ENCODE measurements at regions not wholly inside any gene's neighbourhood (a gene's known extent, or its start where the extent isn't known, plus 50 kb on each side); places are given as distances from the start of the nearest gene placed in this dataset.

DNA sequence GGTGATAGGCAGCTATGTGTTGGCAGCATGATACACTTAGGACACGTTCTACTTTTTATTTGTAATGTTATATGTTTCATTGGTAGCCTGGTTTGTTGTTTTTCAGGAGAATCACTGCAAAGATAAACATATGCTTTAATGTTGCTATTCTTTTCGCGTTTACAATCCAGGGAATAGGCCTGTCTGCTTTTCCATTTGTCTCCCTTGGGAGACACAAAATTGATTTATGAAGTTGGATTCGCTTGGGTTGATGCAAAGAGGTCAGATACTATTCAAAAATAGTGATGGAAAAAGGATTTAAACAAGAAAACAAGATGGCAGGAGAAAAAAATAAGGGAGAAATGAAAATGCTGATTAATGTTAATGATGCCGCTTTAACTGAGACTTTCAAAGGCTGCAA lies 179.5 kb upstream of the SOX4 start:
- TF ChIP-seq CTCF (IDR thresholded peaks at IDR 0.05), result no peak
- ATAC-seq (ENCODE audit: insufficient number of reproducible peaks, low FRiP score, low read depth) (no peak), DNase-seq (ENCODE audit: low spot score) (no peak)
- no peaks in the 10 kb centered on the region for H3K4me1 ChIP-seq (ENCODE audit: control insufficient read depth in 1 of 2, low read depth in 2 of 2)
- H3K4me3 ChIP-seq, result no peak overlapping the region
- H3K27me3 ChIP-seq (replicated peaks; ENCODE audit: insufficient read depth), result no peaks in the 10 kb centered on the region
- H3K9me3 ChIP-seq, result no peaks in the 10 kb centered on the region
- H3K27ac ChIP-seq, result no peak overlapping the region
- no peaks in the 10 kb centered on the region for H3K36me3 ChIP-seq

DNA sequence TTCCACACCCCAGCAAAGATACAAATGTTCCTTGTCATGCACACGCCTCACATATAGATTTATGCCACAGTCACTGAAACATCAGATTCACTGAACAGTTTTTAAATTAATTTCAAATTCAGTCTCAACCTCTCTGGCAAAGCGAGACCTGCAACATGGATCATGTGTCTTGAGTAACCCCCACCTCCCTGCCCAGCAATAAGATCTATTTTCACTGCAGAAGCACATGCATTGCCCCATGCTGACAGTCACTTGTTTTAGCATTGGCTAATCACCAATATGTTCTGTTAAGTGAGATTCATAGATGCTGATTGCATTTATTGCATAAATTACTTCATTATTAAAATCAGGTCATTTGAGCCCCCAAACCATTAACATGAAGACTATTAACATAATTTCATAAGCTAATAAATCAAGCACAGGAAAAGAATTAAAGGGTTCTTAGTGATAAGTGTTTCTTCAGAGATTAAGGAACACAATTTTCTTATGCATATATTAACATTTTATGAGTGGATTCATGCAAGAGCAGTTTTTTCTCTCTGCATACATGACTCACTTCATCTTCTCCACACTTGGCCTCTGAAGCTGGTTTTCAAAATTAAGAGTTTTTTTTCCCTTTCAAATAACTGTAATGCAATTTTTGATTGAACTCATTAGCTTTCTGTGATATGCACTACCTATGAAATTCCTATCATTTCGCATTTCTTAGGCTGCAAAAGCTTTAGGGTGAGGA lies 173.2 kb upstream of the SOX4 start:
- Histone ChIP-seq H3K36me3 (no peaks in the 10 kb centered on the region), H3K4me1 (ENCODE audit: control insufficient read depth in 1 of 2, low read depth in 2 of 2) (no peaks in the 10 kb centered on the region), H3K4me3 (no peak overlapping the region), H3K27me3 (replicated peaks; ENCODE audit: insufficient read depth) (no peaks in the 10 kb centered on the region), H3K9me3 (no peaks in the 10 kb centered on the region), H3K27ac (no peak overlapping the region)
- no peak for TF ChIP-seq CTCF (IDR thresholded peaks at IDR 0.05)
- no peak for DNase-seq (ENCODE audit: low spot score)
- no peak for ATAC-seq (ENCODE audit: insufficient number of reproducible peaks, low FRiP score, low read depth)

DNA sequence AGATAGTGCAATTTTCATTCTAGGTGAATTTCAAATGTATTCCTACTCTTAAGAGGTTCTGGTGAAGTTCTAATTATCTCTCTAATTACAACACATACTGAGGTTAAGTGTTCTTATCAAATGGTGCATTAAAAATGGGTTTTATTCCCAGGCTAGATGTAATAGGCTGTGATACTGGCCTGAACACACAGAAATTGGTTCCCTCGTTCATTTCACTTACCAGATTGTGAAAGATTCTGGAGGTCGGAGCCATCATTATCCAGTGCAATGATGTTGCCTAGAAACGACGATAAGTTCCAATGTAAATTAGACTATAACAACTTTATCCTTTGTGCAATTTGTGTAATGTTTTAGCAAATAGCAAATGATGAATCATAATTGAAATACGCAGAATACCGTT lies 172.6 kb upstream of the SOX4 start:
- Histone ChIP-seq H3K36me3 (no peaks in the 10 kb centered on the region), H3K4me3 (no peak overlapping the region), H3K9me3 (no peaks in the 10 kb centered on the region), H3K27ac (no peak overlapping the region), H3K4me1 (ENCODE audit: control insufficient read depth in 1 of 2, low read depth in 2 of 2) (no peaks in the 10 kb centered on the region), H3K27me3 (replicated peaks; ENCODE audit: insufficient read depth) (no peaks in the 10 kb centered on the region)
- TF ChIP-seq CTCF (IDR thresholded peaks at IDR 0.05), result no peak
- ATAC-seq (ENCODE audit: insufficient number of reproducible peaks, low FRiP score, low read depth), result no peak
- DNase-seq (ENCODE audit: low spot score), result no peak

GRCh38 chr6:21423106-21423854 lies 170.3 kb upstream of the SOX4 start:
- no peaks in the 10 kb centered on the region for H3K9me3 ChIP-seq
- no peak overlapping the region for H3K27ac ChIP-seq
- TF ChIP-seq CTCF (IDR thresholded peaks at IDR 0.05), result no peak
- H3K36me3 ChIP-seq, result no peaks in the 10 kb centered on the region
- no peaks in the 10 kb centered on the region for H3K4me1 ChIP-seq (ENCODE audit: control insufficient read depth in 1 of 2, low read depth in 2 of 2)
- DNase-seq (ENCODE audit: low spot score) (no peak), ATAC-seq (ENCODE audit: insufficient number of reproducible peaks, low FRiP score, low read depth) (no peak)
- no peak overlapping the region for H3K4me3 ChIP-seq
- H3K27me3 ChIP-seq (replicated peaks; ENCODE audit: insufficient read depth), result no peaks in the 10 kb centered on the region

- no peaks in the 10 kb centered on the region for H3K4me1 ChIP-seq (ENCODE audit: control insufficient read depth in 1 of 2, low read depth in 2 of 2)
- TF ChIP-seq CTCF (IDR thresholded peaks at IDR 0.05), result no peak
- H3K9me3 ChIP-seq, result no peaks in the 10 kb centered on the region
- DNase-seq (ENCODE audit: low spot score) (no peak), ATAC-seq (ENCODE audit: insufficient number of reproducible peaks, low FRiP score, low read depth) (no peak)
- no peak overlapping the region for H3K4me3 ChIP-seq
- no peak overlapping the region for H3K27ac ChIP-seq
- no peaks in the 10 kb centered on the region for H3K27me3 ChIP-seq (replicated peaks; ENCODE audit: insufficient read depth)
- no peaks in the 10 kb centered on the region for H3K36me3 ChIP-seq
These were observed 166.6 kb upstream of the SOX4 start for GRCh38 chr6:21426841-21427490.

All from thoracic aorta (tissue), 2 donors.